Activated T-cell treated with anti-CD3 and anti-CD28 coated beads, Interleukin-2, amount 50 U/mL, for 48 hours (primary cell): ENCODE measurements at regions not wholly inside any gene's neighbourhood (a gene's known extent, or its start where the extent isn't known, plus 50 kb on each side); places are given as distances from the start of the nearest gene placed in this dataset.

Experiments
- DNase-seq, 2 experiments: peaks; one replicate each; pipeline ENCODE4 v3.0.0-alpha.2; 2020

DNA sequence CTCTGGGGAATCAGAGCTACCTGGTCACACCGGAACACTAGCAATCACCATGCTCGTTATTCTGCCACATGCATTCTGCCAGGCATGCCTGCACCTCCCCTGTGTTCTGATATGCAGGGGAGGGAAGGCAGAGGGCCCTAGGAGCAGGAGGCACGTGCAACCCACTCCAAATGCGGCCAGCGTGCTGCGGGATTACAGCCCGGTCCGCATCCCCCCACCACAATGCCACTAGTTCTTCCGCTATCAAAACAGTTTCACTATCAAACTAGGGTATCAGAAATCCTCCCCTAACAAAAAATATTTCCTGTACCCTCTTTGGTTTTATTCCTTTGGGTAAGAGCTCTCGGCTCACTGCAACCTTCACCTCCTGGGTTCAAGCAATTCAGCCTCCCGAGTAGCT, 223.2 kb upstream of the IGF1R start:
- DNase-seq = no peak

- no peak for DNase-seq
Measured at GRCh38 chr15:98427321-98427720, 221.0 kb upstream of the IGF1R start.

DNA sequence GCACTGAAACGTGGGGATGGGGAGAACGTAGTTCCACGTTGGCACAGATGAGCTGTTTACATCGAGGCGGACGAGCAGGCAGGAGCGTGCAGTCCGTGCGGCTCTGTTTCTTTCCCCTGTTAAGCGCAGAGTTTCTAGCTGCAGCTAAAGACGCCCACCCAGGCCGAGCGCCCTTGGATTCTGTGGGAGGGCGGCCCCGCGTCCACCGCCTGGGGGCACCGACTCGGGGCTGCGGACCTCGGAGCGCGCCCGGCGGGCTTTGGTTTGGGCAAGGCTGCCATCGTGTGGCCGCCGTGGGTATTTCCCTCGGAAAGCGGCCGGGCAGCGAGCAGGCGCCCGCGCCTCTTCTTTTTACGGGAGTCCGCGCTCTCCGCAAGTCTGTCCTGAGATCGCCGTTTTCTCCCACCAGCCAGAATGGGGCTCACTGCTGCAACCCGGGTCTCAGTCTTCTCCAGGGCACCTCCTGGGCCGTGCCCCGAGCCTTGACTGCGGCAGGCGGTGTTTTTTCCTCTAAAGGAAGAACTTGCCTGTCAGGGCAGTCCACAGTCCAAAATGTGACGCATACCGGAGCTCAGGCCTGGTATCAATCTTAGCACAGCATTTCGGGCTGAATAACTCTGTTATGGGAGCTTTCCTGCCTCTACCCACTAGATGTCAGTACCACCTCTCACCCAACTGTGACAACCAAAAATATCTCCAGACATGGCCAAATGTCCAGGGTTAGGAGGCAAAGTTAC, 219.9 kb upstream of the IGF1R start:
- DNase-seq = peak; percentile 80 to 84

- DNase-seq = no peak
Measured at GRCh38 chr15:98431171-98431570, 217.2 kb upstream of the IGF1R start.

DNA sequence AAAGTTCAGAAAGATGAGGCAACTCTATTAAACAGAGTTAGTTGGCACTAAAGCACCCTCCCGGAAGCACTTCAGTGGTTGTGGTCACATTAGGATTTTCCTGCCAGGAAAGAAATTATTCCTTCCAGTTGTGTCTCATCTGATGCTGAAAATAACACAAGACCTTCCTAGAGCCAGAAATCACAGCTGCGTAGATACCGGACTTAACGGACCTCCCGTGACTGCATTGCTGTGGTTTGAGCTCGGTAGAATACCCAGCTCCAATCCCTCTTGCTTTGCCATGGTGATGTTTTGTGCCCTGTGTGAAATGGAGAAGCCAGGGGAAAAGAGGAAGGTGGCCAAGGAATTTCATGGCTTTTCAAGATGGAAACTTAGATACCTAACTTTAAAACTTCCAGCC, 215.0 kb upstream of the IGF1R start:
- no peak for DNase-seq

DNA sequence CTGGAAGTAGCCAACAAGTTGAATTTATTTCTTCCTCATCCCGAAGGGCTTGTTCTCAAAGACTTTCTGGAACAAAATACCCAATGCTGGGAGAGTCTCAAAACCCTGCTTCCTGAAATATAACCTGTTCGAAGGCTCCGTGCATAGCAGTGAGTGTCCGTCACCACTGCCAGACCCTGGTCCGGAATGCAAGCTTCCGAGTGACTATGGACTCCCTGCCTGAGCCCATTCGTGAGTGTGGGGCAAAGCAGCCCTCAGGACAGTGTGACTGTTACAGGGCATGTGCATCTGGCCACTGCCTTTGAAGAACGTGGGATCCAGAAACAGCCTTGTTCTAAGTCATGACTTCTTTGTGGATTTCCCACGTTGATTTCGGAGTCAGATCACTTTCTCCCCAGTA, 214.5 kb upstream of the IGF1R start:
- no peak for DNase-seq

- no peak for DNase-seq
Measured at GRCh38 chr15:98437752-98438151, 210.6 kb upstream of the IGF1R start.

DNA sequence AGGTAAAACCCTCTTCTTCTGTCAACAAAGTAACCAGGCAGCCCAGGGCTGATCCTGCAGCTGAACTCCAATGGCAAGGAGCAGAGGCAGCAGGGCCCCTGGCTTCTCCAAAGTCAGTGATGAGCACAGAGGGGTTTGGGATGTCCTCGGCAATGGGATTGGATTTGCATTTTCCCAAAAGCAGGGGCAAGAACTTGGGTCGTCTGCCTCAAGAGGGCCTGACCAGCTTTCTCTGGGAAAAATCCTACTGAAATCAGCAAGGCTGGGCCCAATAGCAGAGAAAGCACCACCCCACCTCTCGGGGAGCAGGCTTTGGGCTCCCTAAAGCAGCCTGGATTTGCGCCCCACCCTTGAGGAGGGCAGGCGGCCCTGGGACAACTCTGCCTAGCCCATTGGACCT, 210.0 kb upstream of the IGF1R start:
- DNase-seq = no peak

DNA sequence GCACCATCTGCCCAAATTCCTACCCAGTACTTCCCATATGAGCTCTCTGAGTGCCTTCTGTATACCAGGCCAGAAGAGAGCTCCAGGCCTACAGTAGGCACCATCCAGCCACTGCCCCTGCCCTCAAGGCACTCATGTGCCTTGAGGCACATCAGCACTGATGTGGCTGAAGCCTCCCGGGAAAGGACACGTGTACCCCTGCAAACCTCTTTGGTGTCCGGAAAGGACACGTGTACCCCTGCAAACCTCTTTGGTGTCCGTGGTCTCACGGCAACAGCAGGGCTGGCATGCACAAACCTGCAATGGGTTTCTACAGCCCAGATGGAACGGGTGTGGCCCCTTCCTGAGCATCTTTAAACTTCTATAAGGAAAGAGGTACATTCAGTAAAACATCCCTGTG, 209.4 kb upstream of the IGF1R start:
- DNase-seq = no peak

DNA sequence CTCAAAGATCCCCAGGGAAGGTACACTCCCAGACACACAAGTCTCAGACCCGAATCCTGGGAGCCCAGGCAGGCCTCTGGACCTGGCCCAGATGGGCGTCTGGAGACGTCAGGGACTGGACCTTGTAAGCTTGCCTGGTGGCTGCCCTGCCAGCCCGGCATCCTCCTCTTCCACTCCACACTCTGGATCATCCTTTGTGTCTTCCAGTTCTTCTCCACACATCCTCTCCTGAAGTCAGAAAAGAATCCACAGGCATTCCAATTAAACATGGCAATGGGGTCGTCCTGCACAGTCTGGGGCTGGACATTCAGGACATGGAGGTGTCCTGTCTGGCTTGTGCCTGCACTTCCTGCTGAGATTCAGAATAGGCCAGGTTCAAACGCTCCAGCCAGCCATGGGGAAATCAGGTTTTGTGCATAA, 208.8 kb upstream of the IGF1R start:
- no peak for DNase-seq

GRCh38 chr15:98440917-98441316, 207.4 kb upstream of the IGF1R start:
- DNase-seq = no peak

GRCh38 chr15:98441599-98441998, 206.7 kb upstream of the IGF1R start:
- DNase-seq = no peak

GRCh38 chr15:98442379-98442833, 205.9 kb upstream of the IGF1R start:
- DNase-seq = peak; percentile 67 to 68

DNA sequence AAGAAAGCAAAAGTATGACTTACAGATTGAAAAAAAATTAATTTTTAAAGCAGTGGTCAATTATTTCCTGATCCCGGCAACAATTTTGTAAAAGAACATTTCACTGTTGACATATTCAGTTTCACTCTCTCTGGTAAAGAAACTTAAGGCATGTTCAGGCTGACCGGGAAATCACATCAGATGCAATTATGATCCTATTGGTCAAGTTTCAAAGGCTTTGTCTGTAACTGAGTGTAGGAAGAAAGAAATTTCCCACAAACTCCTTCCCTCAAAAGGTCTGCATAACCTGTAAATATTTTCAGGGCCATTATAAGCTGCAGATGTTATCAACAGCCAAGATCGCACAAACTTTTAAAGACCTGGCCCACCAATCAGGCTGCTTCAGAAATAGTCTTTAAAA, 205.4 kb upstream of the IGF1R start:
- DNase-seq = no peak

GRCh38 chr15:98443526-98443925, 204.8 kb upstream of the IGF1R start:
- DNase-seq = no peak

GRCh38 chr15:98444138-98444537, 204.2 kb upstream of the IGF1R start:
- no peak for DNase-seq

- DNase-seq = no peak
Measured at GRCh38 chr15:98445315-98445714, 203.0 kb upstream of the IGF1R start.

- no peak for DNase-seq
Measured at GRCh38 chr15:98446083-98446482, 202.3 kb upstream of the IGF1R start.

DNA sequence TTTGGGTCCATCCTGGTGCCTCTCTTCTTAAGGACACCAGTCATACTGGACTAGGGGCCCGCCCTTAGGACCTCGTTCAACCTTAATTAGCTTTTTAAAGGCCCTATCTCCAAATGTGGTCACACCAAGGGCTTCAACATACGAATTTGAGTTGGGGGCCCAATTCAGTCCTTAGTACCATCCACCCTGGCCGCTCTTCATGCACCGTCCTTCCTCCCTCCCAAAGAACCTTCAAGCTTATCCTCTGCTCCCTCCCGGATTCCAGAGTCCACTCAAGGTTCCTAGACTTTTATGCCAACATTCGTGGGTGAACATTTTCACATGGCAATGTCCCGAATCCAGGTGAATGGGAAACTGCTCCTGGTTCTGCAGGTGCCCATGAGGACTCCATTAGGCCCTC, 201.3 kb upstream of the IGF1R start:
- no peak for DNase-seq

- no peak for DNase-seq
Measured at GRCh38 chr15:98451236-98451635, 197.1 kb upstream of the IGF1R start.

GRCh38 chr15:98452238-98452637, 196.1 kb upstream of the IGF1R start:
- no peak for DNase-seq

DNA sequence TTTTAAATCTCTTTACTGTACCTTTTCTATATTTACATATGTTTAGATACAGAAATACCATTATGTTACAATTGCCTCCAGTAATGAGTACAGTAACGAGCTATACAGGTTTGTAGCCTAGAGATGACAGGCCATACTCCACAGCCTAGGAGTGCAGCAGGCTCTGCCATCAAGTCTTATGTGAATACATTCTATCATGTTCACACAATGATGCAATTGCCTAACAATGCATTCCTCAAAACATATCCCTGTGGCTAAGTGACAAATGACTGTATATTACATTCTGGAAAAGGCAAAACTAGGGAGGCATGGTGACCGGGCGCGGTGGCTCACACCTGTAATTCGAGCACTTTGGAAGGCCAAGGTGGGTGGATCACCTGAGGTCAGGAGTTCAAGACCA, 192.4 kb upstream of the IGF1R start:
- no peak for DNase-seq

DNA sequence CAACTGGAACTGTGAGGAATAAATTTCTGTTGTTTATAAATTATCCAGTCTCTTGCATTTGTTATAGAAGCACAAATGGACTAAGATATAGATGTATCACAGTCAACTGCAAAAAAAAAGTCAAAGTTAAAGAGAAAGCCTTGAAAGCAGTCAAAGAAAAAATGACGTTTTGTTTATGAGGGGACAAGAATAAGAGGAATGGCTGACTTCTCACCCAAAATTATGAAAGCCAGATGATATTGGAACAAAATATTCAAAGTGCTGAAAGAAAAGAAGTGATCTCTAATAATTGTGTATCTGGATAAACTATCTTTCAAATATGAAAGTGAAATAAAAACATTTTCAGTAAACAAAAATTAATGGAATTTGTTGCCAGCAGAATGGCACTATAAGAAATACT, 171.8 kb upstream of the IGF1R start:
- no peak for DNase-seq

- no peak for DNase-seq
Measured at GRCh38 chr15:98480844-98481243, 167.5 kb upstream of the IGF1R start.

DNA sequence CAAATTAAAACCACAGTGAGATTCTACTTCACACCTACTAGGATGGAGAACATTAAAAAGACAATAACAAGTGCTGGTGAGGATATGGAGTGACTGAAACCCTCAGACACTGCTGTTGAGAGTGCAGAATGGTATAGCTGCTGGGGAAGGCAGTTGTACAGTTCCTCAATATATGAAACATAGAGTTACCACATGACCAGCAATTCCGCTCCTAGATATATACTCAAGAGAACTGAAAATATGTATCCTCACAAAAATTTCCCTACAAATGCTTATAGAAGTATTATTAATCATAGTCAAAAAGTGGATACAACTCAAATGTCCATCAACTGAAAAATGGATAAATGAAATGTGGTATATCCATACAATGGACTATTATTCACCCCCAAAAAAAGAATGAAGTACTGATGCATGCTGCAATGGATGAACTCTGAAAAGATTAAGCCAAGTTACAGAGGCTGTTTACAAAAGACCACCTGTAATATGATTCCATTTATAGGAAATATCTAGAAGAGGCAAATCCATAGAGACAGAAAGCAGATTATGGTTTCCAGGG, 164.7 kb upstream of the IGF1R start:
- no peak for DNase-seq
